ENCODE measurements at regions not wholly inside any gene's neighbourhood (a gene's known extent, or its start where the extent isn't known, plus 50 kb on each side); places are given as distances from the start of the nearest gene placed in this dataset.

- no peak for DNase-seq (ENCODE audit: low read depth)
Measured at GRCh38 chr7:144960763-144961162, 124.9 kb upstream of the TPK1 start.

DNA sequence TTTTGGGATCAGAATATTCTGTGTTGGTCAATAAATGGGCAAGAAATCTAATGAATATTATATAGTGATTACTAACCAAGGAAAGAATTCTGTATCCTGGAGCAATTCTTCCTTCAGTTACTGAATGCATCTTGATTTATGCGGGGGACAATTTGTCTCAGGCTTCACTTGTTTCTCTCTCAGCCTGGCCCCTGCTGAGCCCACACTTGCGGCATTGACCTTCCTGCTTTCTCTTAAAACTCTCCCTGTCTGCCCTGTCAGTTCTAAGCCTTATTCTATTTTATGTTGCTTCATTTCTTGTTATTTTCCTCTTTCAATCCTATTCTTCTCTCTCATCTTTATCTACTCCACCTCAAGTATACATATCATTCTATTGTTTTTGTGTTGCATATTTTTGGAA, 122.1 kb upstream of the TPK1 start:
- no peak for DNase-seq (ENCODE audit: low read depth)

DNA sequence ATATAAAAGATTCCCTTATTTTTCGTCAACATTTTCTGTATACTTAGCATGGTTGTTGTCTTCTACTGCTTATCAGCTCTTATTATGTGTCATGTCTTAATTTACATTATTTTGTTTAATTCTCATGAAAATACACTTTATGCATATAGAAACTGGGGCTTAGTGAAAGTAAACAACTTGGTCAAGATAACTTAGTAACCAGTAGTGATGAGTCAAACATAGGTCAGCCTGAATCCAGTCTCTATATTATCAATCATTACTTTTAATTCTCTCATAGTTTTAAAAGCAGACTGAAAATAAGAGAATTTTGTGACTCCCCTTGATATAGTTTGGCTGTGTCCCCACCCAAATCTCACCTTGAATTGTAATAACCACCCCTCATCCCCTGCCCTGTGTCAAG, 119.6 kb upstream of the TPK1 start:
- DNase-seq (ENCODE audit: low read depth), result no peak

GRCh38 chr7:144941127-144941526, 105.3 kb upstream of the TPK1 start:
- DNase-seq (ENCODE audit: low read depth), result no peak

- DNase-seq (ENCODE audit: low read depth), result no peak
Measured at GRCh38 chr7:144937199-144937598, 101.3 kb upstream of the TPK1 start.

GRCh38 chr7:144936314-144936713, 100.5 kb upstream of the TPK1 start:
- no peak for DNase-seq (ENCODE audit: low read depth)

DNA sequence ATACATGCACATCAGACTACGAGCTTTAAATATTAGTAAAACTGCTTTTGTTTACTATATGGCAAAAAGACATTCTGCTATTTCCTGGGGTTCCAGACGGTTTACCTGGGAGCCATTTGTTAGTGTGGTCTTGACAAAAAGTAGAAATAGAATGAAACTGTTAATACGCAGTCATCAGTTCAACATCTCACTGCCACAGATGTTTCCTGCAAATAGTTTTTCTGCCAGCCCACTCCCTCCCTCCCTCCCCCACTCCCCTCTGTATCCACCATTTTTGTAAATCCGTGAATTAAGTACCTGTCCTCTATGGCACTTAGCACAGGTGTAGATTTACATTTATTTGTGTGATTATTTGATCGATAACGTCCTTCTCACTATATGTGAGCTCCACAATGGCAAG, 74.6 kb upstream of the TPK1 start:
- no peak for DNase-seq (ENCODE audit: low read depth)

- DNase-seq (ENCODE audit: low read depth), result no peak
Measured at GRCh38 chr7:144908943-144909556, 73.2 kb upstream of the TPK1 start.

DNA sequence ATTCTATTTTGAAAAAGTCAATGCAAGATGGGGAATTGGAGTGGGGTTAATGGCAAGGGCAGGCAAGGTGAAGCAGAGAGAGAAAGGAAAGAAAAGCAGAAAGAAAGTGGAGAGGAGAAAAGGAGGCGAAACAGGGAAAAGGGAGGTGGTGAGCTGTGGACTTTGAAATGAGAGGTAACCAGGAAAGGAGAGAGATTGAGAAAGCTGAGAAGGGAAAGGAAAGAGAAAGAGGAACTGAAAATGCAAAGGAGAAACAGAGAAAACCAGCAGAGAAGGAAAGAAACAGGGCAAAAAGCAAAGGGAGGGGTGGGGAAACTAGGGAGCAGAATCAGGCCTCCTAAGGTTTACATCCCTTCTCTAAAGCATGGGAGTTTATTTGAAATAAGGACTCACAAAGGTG, 72.5 kb upstream of the TPK1 start:
- no peak for DNase-seq (ENCODE audit: low read depth)

GRCh38 chr7:144907577-144907976, 71.7 kb upstream of the TPK1 start:
- DNase-seq (ENCODE audit: low read depth), result no peak

DNA sequence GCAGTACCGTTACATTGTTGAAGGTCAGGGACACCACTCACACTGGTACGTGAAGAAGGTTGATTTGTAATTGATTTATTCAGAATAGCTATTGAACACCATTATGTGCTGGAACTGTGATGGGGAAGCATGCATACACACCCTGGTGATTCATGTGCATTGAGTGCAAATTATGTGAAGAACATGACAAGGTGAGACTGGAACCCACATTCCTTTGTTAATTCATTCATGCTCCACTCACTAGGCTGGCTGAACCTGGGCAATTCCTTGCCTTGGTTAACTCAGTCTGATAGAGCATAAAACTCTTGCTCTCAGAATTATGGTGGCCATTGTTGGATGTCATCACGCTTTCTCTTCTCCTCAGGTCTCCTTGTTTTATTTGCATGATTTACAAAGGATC, 67.3 kb upstream of the TPK1 start:
- no peak for DNase-seq (ENCODE audit: low read depth)

GRCh38 chr7:144892761-144893160, 56.9 kb upstream of the TPK1 start:
- DNase-seq (ENCODE audit: low read depth), result no peak
